GM21526 (cell line): ENCODE measurements at regions not wholly inside any gene's neighbourhood (a gene's known extent, or its start where the extent isn't known, plus 50 kb on each side); places are given as distances from the start of the nearest gene placed in this dataset.

ENCODE experiments used
- ATAC-seq: cut with Tn5 transposase; IDR thresholded peaks from one replicate; pipeline ENCODE4 v1.9.1; 2021; ENCODE audit warnings: moderate library complexity; ENCODE audit not compliant: unreplicated experiment, low FRiP score

GRCh38 chr17:72527789-72528188 is 407.0 kb downstream of the SOX9 start:
- no peak for ATAC-seq

- no peak for ATAC-seq
These were observed 407.9 kb downstream of the SOX9 start for GRCh38 chr17:72528683-72529082.

GRCh38 chr17:72529386-72529785 is 408.6 kb downstream of the SOX9 start:
- ATAC-seq, result no peak

GRCh38 chr17:72530454-72530853 is 409.6 kb downstream of the SOX9 start:
- no peak for ATAC-seq

- no peak for ATAC-seq
These were observed 410.9 kb downstream of the SOX9 start for GRCh38 chr17:72531729-72532128.

- no peak for ATAC-seq
These were observed 413.4 kb downstream of the SOX9 start for GRCh38 chr17:72534265-72534664.

GRCh38 chr17:72534776-72535175 is 414.0 kb downstream of the SOX9 start:
- ATAC-seq, result no peak

GRCh38 chr17:72535346-72535745 is 414.5 kb downstream of the SOX9 start:
- ATAC-seq, result no peak

GRCh38 chr17:72535779-72536178 is 415.0 kb downstream of the SOX9 start:
- ATAC-seq, result no peak

- no peak for ATAC-seq
These were observed 416.0 kb downstream of the SOX9 start for GRCh38 chr17:72536788-72537187.

- ATAC-seq, result no peak
These were observed 417.6 kb downstream of the SOX9 start for GRCh38 chr17:72538443-72538842.

- no peak for ATAC-seq
These were observed 418.1 kb downstream of the SOX9 start for GRCh38 chr17:72538901-72539352.

GRCh38 chr17:72539981-72540897 is 419.4 kb downstream of the SOX9 start:
- peak; percentile 86 for ATAC-seq

- no peak for ATAC-seq
These were observed 421.5 kb downstream of the SOX9 start for GRCh38 chr17:72542317-72542716.

- no peak for ATAC-seq
These were observed 424.9 kb downstream of the SOX9 start for GRCh38 chr17:72545766-72546165.

GRCh38 chr17:72553051-72553755 is 432.4 kb downstream of the SOX9 start:
- ATAC-seq, result no peak

- ATAC-seq, result no peak
These were observed 433.7 kb downstream of the SOX9 start for GRCh38 chr17:72554508-72554907.

- ATAC-seq, result no peak
These were observed 434.2 kb downstream of the SOX9 start for GRCh38 chr17:72555052-72555451.

GRCh38 chr17:72556944-72557826 is 436.4 kb downstream of the SOX9 start:
- ATAC-seq, result peak; percentile 74

- ATAC-seq, result no peak
These were observed 438.2 kb downstream of the SOX9 start for GRCh38 chr17:72558971-72559476.
